GM23338 (cell line): ENCODE measurements at regions not wholly inside any gene's neighbourhood (a gene's known extent, or its start where the extent isn't known, plus 50 kb on each side); places are given as distances from the start of the nearest gene placed in this dataset.

Experiments
- ATAC-seq: fragments of 200-7000 bp; cut with Tn5 transposase; 3 replicates; pipeline ENCODE4 v1.9.1; 2020
- DNase-seq: peaks from one replicate; pipeline ENCODE4 v3.0.0-alpha.2; 2015; ENCODE audit warnings: low spot score
- H2AFZ ChIP-seq: fragments of 200-600 bp; sonication (generic); 2 replicates; pipeline ENCODE4 v1.8.0; 2016; ENCODE audit warnings: antibody characterized with exemption, mild to moderate bottlenecking, moderate library complexity
- H3F3A ChIP-seq: fragments of 200-600 bp; sonication (generic); replicated peaks from 2 replicates; pipeline ENCODE4 v1.8.0; 2017; ENCODE audit warnings: antibody characterized with exemption, mixed run types, low read depth
- H3K27ac ChIP-seq: fragments of 200-600 bp; sonication (generic); 2 replicates; pipeline ENCODE4 v1.6.1; 2016; ENCODE audit warnings: low read depth
- H3K27me3 ChIP-seq: fragments of 200-600 bp; sonication (generic); 2 replicates; pipeline ENCODE4 v1.8.0; 2016; ENCODE audit warnings: mild to moderate bottlenecking, mixed run types, moderate library complexity; ENCODE audit not compliant: insufficient read depth
- H3K36me3 ChIP-seq: fragments of 200-600 bp; sonication (generic); 2 replicates; pipeline ENCODE4 v1.8.0; 2016; ENCODE audit warnings: mild to moderate bottlenecking; ENCODE audit not compliant: insufficient read depth
- H3K4me1 ChIP-seq: fragments of 200-600 bp; sonication (generic); 2 replicates; pipeline ENCODE4 v1.8.0; 2016; ENCODE audit warnings: mild to moderate bottlenecking, moderate library complexity; ENCODE audit not compliant: insufficient read depth
- H3K4me2 ChIP-seq: fragments of 200-600 bp; sonication (generic); 2 replicates; pipeline ENCODE4 v1.7.1; 2017; ENCODE audit warnings: mixed run types
- H3K4me3 ChIP-seq: fragments of 200-600 bp; sonication (generic); 2 replicates; pipeline ENCODE4 v1.6.1; 2016; ENCODE audit warnings: mixed run types
- H3K79me2 ChIP-seq: fragments of 200-600 bp; sonication (generic); replicated peaks from 2 replicates; pipeline ENCODE4 v1.8.0; 2017; ENCODE audit warnings: mild to moderate bottlenecking; ENCODE audit not compliant: insufficient read depth
- H3K9me2 ChIP-seq: fragments of 200-600 bp; sonication (generic); 2 replicates; pipeline ENCODE4 v1.8.0; 2017; ENCODE audit not compliant: insufficient read depth
- H4K20me1 ChIP-seq: fragments of 200-600 bp; sonication (generic); replicated peaks from 2 replicates; pipeline ENCODE4 v1.8.0; 2017; ENCODE audit warnings: mild to moderate bottlenecking; ENCODE audit not compliant: insufficient read depth
- H3K27ac Mint-ChIP-seq: 2 replicates; pipeline ENCODE4 v1.8.0; 2020; ENCODE audit warnings: inconsistent platforms, mild to moderate bottlenecking, moderate library complexity, mixed read lengths
- H3K27me3 Mint-ChIP-seq: 3 replicates; pipeline ENCODE4 v1.8.0; 2022; ENCODE audit warnings: low read depth, mild to moderate bottlenecking, moderate library complexity, mixed read lengths, inconsistent platforms; ENCODE audit not compliant: insufficient read depth, poor library complexity
- H3K36me3 Mint-ChIP-seq: 3 replicates; pipeline ENCODE4 v1.8.0; 2021; ENCODE audit warnings: low read depth, mild to moderate bottlenecking, inconsistent platforms, moderate library complexity, mixed read lengths
- H3K4me1 Mint-ChIP-seq: 3 replicates; pipeline ENCODE4 v1.8.0; 2020; ENCODE audit warnings: mild to moderate bottlenecking, inconsistent platforms, mixed read lengths
- H3K4me3 Mint-ChIP-seq: 3 replicates; pipeline ENCODE4 v1.8.0; 2021; ENCODE audit warnings: moderate library complexity, mild to moderate bottlenecking, inconsistent platforms, mixed read lengths
- H3K9me3 Mint-ChIP-seq: 3 replicates; pipeline ENCODE4 v1.8.0; 2020; ENCODE audit warnings: moderate library complexity, mild to moderate bottlenecking, inconsistent platforms, mixed read lengths
- EZH2phosphoT487 ChIP-seq: fragments of 200-600 bp; sonication (generic); IDR thresholded peaks from one replicate; pipeline ENCODE4 v1.8.1; 2018; ENCODE audit warnings: antibody characterized with exemption; ENCODE audit not compliant: unreplicated experiment
- POLR2AphosphoS5 ChIP-seq: IDR thresholded peaks from 2 replicates; pipeline ENCODE4 v1.6.1; 2016; ENCODE audit warnings: antibody characterized with exemption, low read depth
- TF ChIP-seq, protein P1 (sequence below): IDR thresholded peaks from 2 replicates; pipeline ENCODE4 v1.6.1; 2016; ENCODE audit warnings: antibody characterized with exemption
- TF ChIP-seq, protein P2 (sequence below): fragments of 250-450 bp; sonication (Bioruptor Pico); IDR thresholded peaks from 2 replicates; pipeline ENCODE4 v1.5.0; 2020; ENCODE audit warnings: mild to moderate bottlenecking, moderate library complexity

DNA sequence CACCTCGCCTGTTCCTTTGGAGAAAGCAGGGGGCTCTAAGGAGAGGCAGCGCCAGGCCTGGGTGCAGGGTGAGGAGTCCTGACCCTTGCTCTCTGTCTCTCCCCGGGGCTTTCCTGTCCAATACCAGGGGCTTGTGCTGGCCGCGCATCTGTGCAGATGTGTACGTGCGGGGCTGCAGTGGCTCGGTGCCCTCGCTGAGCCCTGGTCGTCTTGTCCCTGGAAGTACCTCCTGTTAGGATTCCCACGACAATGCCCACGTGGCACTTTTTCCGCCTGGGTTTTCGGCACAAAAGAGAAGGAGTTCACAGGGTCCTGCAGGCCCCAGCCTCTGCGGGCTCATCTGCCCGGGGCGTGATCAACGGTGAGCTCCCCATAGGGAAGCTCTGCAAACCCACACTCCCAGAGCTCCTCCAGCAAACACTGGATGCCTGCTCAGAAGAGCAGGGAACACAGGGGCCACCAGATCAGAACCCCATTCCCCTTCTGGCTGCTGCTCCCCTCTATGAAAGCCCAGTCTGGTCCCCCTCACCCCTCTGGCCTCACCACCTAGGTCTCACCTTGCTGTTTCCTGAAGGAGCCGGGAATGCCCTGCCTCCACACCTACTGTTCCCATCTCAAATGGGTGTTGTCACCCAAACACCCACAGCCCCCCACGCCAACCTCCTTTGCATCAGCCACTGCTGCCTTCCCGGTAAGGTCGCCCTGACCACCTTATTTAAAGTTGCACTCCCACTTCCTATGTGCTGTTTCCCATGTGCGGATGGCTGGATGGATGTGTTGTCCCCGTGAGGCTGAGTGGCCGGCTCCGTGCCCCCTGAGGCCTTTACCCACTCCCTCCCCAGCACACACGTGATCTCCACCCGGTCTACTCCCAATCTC is 62.6 kb upstream of the PRR20G start:
- Histone ChIP-seq H3K27me3 (no peaks in the 10 kb centered on the region), H3K36me3 (no peaks in the 10 kb centered on the region; the same call in 1 of the 2 replicates), H3K9me2 (no peaks in the 10 kb centered on the region), H3K4me2 (no peak overlapping the region), H3K27ac (no peak overlapping the region), H3K4me3 (no peak overlapping the region), H2AFZ (0 out of 2 replicates have a peak overlapping the region, but pooled peaks have one; percentile 32), H4K20me1 (no peaks in the 10 kb centered on the region), H3K79me2 (no peaks in the 10 kb centered on the region), H3F3A (no peaks in the 10 kb centered on the region), H3K4me1 (no peaks in the 10 kb centered on the region)
- Mint-ChIP-seq H3K9me3 (peaks cover 9% of the 10 kb centered on the region), H3K4me3 (no peak overlapping the region), H3K27me3 (peaks cover 3% of the 10 kb centered on the region), H3K36me3 (peaks cover under 1% of the 10 kb centered on the region), H3K4me1 (no peaks in the 10 kb centered on the region; the same call in 2 of the 3 replicates), H3K27ac (no peak overlapping the region)
- DNase-seq = no peak
- TF ChIP-seq, protein P1, sequence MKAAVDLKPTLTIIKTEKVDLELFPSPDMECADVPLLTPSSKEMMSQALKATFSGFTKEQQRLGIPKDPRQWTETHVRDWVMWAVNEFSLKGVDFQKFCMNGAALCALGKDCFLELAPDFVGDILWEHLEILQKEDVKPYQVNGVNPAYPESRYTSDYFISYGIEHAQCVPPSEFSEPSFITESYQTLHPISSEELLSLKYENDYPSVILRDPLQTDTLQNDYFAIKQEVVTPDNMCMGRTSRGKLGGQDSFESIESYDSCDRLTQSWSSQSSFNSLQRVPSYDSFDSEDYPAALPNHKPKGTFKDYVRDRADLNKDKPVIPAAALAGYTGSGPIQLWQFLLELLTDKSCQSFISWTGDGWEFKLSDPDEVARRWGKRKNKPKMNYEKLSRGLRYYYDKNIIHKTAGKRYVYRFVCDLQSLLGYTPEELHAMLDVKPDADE = no peak
- no peak for TF ChIP-seq EZH2phosphoT487
- TF ChIP-seq, protein P2, sequence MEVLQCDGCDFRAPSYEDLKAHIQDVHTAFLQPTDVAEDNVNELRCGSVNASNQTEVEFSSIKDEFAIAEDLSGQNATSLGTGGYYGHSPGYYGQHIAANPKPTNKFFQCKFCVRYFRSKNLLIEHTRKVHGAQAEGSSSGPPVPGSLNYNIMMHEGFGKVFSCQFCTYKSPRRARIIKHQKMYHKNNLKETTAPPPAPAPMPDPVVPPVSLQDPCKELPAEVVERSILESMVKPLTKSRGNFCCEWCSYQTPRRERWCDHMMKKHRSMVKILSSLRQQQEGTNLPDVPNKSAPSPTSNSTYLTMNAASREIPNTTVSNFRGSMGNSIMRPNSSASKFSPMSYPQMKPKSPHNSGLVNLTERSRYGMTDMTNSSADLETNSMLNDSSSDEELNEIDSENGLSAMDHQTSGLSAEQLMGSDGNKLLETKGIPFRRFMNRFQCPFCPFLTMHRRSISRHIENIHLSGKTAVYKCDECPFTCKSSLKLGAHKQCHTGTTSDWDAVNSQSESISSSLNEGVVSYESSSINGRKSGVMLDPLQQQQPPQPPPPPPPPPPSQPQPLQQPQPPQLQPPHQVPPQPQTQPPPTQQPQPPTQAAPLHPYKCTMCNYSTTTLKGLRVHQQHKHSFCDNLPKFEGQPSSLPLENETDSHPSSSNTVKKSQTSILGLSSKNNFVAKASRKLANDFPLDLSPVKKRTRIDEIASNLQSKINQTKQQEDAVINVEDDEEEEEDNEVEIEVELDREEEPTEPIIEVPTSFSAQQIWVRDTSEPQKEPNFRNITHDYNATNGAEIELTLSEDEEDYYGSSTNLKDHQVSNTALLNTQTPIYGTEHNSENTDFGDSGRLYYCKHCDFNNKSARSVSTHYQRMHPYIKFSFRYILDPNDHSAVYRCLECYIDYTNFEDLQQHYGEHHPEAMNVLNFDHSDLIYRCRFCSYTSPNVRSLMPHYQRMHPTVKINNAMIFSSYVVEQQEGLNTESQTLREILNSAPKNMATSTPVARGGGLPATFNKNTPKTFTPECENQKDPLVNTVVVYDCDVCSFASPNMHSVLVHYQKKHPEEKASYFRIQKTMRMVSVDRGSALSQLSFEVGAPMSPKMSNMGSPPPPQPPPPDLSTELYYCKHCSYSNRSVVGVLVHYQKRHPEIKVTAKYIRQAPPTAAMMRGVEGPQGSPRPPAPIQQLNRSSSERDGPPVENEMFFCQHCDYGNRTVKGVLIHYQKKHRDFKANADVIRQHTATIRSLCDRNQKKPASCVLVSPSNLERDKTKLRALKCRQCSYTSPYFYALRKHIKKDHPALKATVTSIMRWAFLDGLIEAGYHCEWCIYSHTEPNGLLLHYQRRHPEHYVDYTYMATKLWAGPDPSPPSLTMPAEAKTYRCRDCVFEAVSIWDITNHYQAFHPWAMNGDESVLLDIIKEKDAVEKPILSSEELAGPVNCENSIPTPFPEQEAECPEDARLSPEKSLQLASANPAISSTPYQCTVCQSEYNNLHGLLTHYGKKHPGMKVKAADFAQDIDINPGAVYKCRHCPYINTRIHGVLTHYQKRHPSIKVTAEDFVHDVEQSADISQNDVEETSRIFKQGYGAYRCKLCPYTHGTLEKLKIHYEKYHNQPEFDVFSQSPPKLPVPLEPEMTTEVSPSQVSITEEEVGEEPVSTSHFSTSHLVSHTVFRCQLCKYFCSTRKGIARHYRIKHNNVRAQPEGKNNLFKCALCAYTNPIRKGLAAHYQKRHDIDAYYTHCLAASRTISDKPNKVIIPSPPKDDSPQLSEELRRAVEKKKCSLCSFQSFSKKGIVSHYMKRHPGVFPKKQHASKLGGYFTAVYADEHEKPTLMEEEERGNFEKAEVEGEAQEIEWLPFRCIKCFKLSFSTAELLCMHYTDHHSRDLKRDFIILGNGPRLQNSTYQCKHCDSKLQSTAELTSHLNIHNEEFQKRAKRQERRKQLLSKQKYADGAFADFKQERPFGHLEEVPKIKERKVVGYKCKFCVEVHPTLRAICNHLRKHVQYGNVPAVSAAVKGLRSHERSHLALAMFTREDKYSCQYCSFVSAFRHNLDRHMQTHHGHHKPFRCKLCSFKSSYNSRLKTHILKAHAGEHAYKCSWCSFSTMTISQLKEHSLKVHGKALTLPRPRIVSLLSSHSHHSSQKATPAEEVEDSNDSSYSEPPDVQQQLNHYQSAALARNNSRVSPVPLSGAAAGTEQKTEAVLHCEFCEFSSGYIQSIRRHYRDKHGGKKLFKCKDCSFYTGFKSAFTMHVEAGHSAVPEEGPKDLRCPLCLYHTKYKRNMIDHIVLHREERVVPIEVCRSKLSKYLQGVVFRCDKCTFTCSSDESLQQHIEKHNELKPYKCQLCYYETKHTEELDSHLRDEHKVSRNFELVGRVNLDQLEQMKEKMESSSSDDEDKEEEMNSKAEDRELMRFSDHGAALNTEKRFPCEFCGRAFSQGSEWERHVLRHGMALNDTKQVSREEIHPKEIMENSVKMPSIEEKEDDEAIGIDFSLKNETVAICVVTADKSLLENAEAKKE (CRISPR knock-in tag) = no peak
- TF ChIP-seq POLR2AphosphoS5 = no peak
- ATAC-seq = no peak
